Subcutaneous abdominal adipose tissue (tissue), 5 donors: ENCODE measurements at regions not wholly inside any gene's neighbourhood (a gene's known extent, or its start where the extent isn't known, plus 50 kb on each side); places are given as distances from the start of the nearest gene placed in this dataset.

Experiments used
- H3K27ac ChIP-seq: one replicate; pipeline ENCODE4 v1.7.0; 2013; ENCODE audit warnings: low read depth, mild to moderate bottlenecking, inconsistent platforms, low read length, moderate library complexity
- H3K27me3 ChIP-seq, 5 donors: one replicate each; pipeline ENCODE4 v1.7.0; 2013; ENCODE audit warnings: low read length in 5 of 5, inconsistent platforms in 1 of 5; ENCODE audit not compliant: control insufficient read depth in 5 of 5, insufficient read depth in 4 of 5
- H3K36me3 ChIP-seq, 5 donors: one replicate each; pipeline ENCODE4 v1.7.0; 2013; ENCODE audit warnings: low read length in 5 of 5; ENCODE audit not compliant: control insufficient read depth in 5 of 5, insufficient read depth in 5 of 5
- H3K4me1 ChIP-seq, 5 donors: one replicate each; pipeline ENCODE4 v1.7.0; 2013; ENCODE audit warnings: low read length in 5 of 5, mild to moderate bottlenecking in 3 of 5, moderate library complexity in 1 of 5; ENCODE audit not compliant: control insufficient read depth in 5 of 5, insufficient read depth in 5 of 5
- H3K4me3 ChIP-seq, 5 donors: one replicate each; pipeline ENCODE4 v1.7.0; 2013; ENCODE audit warnings: low read length in 5 of 5, low read depth in 1 of 5
- H3K9ac ChIP-seq, 5 donors: one replicate each; pipeline ENCODE4 v1.7.0; 2013; ENCODE audit warnings: low read length in 5 of 5, mild to moderate bottlenecking in 4 of 5, moderate library complexity in 3 of 5
- H3K9me3 ChIP-seq, 5 donors: one replicate each; pipeline ENCODE4 v1.7.0; 2013; ENCODE audit warnings: low read length in 5 of 5; ENCODE audit not compliant: control insufficient read depth in 5 of 5
- donor health status: healthy.
- donor health status: healthy.
- donor health status: healthy.
- donor health status: healthy.
- donor health status: healthy.

- Histone ChIP-seq H3K27me3 (peaks cover 0 to 6% (median 3%) of the 10 kb centered on the region in 5 donors), H3K9ac (no peak overlapping the region), H3K4me3 (no peak overlapping the region), H3K27ac (no peak overlapping the region), H3K4me1 (no peaks in the 10 kb centered on the region), H3K9me3 (no peaks in the 10 kb centered on the region), H3K36me3 (no peaks in the 10 kb centered on the region)
Observed at GRCh38 chr2:239674101-239674980, 273.5 kb upstream of the HDAC4 start.

DNA sequence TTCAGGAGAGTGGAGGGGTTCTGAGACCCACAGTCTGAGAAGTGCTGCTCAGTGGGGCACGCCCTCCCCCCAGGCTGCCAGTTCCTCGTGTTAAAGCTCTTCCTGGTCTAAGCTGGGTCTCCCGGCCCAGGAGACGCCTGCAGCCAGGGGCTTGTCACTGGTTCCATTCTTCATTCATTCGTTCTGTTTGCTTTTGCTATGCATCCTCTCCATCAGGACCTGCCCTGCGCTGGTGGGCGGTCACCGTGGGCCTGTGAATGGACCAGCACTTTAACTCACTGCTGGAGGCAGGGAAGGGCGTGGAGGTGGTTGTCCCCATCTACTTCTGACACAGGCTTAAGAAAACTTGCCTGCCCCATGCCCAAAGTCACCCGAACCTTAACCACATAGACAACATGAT lies 272.8 kb upstream of the HDAC4 start:
- H3K27ac ChIP-seq = no peak overlapping the region
- no peak overlapping the region for H3K9ac ChIP-seq
- no peak overlapping the region for H3K4me3 ChIP-seq
- H3K4me1 ChIP-seq = no peaks in the 10 kb centered on the region
- no peaks in the 10 kb centered on the region for H3K9me3 ChIP-seq
- no peaks in the 10 kb centered on the region for H3K36me3 ChIP-seq
- peaks cover 0 to 6% (median 3%) of the 10 kb centered on the region in 5 donors for H3K27me3 ChIP-seq

GRCh38 chr2:239671916-239672849 lies 271.4 kb upstream of the HDAC4 start:
- Histone ChIP-seq H3K27me3 (peaks cover 0 to 6% (median 3%) of the 10 kb centered on the region in 5 donors), H3K9ac (no peak overlapping the region), H3K4me3 (no peak overlapping the region), H3K36me3 (no peaks in the 10 kb centered on the region), H3K4me1 (no peaks in the 10 kb centered on the region), H3K9me3 (no peaks in the 10 kb centered on the region), H3K27ac (no peak overlapping the region)

- Histone ChIP-seq H3K36me3 (no peaks in the 10 kb centered on the region), H3K27ac (no peak overlapping the region), H3K4me3 (no peak overlapping the region), H3K27me3 (peaks cover 0 to 4% (median under 1%) of the 10 kb centered on the region in 5 donors), H3K9ac (no peak overlapping the region), H3K9me3 (no peaks in the 10 kb centered on the region), H3K4me1 (no peaks in the 10 kb centered on the region)
Observed at GRCh38 chr2:239671471-239671870, 270.7 kb upstream of the HDAC4 start.

DNA sequence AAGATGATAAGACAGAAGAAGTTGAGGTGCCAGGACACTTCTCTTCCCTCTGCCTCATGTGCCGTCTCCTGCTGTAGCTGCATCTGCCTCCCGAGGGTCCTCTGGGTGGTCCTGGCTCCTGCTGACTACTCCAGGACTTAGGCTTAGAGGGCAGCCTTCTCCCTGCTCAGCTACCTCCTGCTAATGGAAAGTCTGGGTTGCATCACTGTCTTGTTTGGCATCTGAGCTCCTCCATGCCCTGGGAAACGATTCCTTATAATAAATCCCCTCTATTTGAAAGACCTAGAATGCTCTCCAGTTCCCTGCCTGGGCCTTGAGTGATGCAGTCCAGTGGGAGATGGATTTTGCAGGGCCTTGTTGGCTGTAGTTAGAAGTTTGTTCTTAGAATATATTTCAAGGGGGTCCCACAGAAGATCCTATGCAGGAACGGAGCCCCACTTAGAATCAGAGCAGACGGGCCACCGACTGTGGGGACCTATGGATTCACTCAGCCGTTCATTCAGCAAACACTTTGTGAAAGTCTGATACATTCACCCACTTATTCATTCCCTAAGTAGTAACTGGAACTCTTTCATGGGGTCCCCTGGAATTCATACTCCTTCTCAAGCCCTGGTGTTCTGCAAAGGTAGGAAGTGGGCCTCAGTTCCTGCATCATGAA lies 269.8 kb upstream of the HDAC4 start:
- Histone ChIP-seq H3K9ac (no peak overlapping the region), H3K36me3 (no peaks in the 10 kb centered on the region), H3K27ac (no peak overlapping the region), H3K4me3 (no peak overlapping the region), H3K4me1 (no peaks in the 10 kb centered on the region), H3K9me3 (no peaks in the 10 kb centered on the region), H3K27me3 (peaks cover 0 to 2% (median 0%) of the 10 kb centered on the region in 5 donors)

DNA sequence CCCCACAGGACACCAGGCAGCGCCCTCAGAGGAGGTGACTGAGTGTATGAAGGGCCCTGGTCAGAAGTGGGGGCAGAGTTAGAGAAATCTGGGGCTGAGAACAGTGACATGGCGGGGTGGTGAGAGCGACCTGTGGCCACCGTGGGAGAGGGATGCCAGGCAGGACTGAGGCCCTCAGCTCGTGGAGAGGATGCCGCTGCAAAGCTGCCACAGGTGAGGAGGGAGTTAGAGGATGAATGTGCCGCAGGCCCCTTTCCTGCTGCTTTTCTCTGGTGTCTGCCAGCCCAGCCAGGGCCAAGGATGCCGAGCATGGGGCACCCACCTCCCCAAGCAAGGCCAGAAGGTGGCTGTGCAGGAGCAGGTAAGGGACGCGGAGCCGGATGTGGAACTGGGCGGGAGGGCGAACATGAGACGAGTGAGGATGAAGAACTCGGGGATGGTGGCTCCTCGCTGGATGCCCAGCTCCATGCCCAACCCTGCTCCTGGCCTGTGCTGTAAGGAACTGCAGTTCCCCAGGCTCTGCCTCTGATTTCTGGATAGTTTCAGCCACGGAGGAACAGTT lies 269.2 kb upstream of the HDAC4 start:
- Histone ChIP-seq H3K4me1 (no peaks in the 10 kb centered on the region), H3K27me3 (peaks cover 0 to 2% (median 0%) of the 10 kb centered on the region in 5 donors), H3K36me3 (no peaks in the 10 kb centered on the region), H3K9me3 (no peaks in the 10 kb centered on the region), H3K9ac (no peak overlapping the region), H3K4me3 (no peak overlapping the region), H3K27ac (no peak overlapping the region)

GRCh38 chr2:239669181-239669898 lies 268.5 kb upstream of the HDAC4 start:
- H3K9me3 ChIP-seq = no peaks in the 10 kb centered on the region
- no peak overlapping the region for H3K9ac ChIP-seq
- H3K36me3 ChIP-seq = no peaks in the 10 kb centered on the region
- H3K27ac ChIP-seq = no peak overlapping the region
- H3K27me3 ChIP-seq = peaks cover 0 to 2% (median 0%) of the 10 kb centered on the region in 5 donors
- H3K4me1 ChIP-seq = no peaks in the 10 kb centered on the region
- no peak overlapping the region for H3K4me3 ChIP-seq

- no peaks in the 10 kb centered on the region for H3K36me3 ChIP-seq
- peaks cover 0 to 2% (median 0%) of the 10 kb centered on the region in 5 donors for H3K27me3 ChIP-seq
- H3K9me3 ChIP-seq = no peaks in the 10 kb centered on the region
- H3K4me1 ChIP-seq = no peaks in the 10 kb centered on the region
- H3K9ac ChIP-seq = no peak overlapping the region
- no peak overlapping the region for H3K4me3 ChIP-seq
- H3K27ac ChIP-seq = no peak overlapping the region
Observed at GRCh38 chr2:239668651-239669050, 267.8 kb upstream of the HDAC4 start.

DNA sequence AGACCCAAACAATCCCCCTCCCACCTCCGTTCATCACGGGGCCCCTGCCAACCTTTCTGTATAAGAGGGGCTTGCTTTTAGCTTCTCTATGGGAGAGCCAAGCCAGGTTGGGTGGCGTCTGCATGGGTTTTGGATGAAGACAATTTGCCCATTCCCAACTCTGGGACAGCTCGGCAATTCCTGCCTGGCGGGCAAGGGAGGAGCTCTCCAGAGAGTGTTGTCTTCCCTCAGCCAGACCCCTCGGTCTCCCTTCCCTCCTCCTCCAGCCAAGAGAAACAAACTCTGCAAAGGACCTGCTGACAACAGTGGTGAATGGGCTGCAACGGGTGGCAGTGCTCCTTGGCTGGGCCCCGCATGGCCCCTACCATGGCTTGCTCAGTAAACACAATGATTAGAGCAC lies 267.2 kb upstream of the HDAC4 start:
- Histone ChIP-seq H3K9me3 (no peaks in the 10 kb centered on the region), H3K27ac (no peak overlapping the region), H3K4me1 (no peaks in the 10 kb centered on the region), H3K4me3 (no peak overlapping the region), H3K9ac (no peak overlapping the region), H3K36me3 (no peaks in the 10 kb centered on the region), H3K27me3 (peaks cover 0 to 7% (median 2%) of the 10 kb centered on the region in 5 donors)
